ENCODE measurements at regions not wholly inside any gene's neighbourhood (a gene's known extent, or its start where the extent isn't known, plus 50 kb on each side); places are given as distances from the start of the nearest gene placed in this dataset.

DNA sequence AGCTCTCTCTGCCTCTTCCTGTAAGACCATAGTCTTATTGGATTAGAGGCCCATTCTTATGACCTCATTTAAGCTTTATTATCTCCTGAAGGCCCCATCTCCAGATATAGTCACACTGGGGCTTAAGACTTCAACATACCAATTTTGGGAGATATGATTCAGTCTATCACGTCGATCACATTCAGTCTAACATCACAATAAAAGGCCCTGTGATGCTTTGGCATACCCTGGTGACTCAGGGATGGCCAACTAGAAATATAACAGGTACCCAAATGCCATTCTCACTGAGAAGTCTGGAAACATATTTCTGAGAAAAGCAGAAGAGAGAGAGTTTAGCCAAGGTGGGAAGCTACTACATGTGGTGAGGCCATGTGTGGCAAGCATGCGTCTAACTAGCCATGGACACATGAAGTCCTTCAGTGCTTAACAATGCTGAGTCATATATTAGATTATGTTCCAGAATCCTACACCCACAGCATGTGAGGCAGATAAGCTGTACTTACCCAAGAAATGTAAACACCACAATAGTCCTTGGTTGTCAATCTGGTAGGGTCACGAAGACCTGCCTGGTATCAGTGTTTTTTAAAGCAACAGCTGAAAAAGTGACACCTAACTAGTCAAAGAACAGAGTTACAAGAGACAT is 485.1 kb downstream of the FOXO1 start:
- Histone ChIP-seq H3K27ac (ENCODE audit: low read depth, low read length) (no peak overlapping the region), H3K9ac (ENCODE audit: low read length) (no peak overlapping the region), H3K9me3 (ENCODE audit: insufficient read depth, low read length) (no peaks in the 10 kb centered on the region), H2AFZ (ENCODE audit: low read depth, low read length, severe bottlenecking) (no peak overlapping the region), H3K36me3 (ENCODE audit: low read length) (no peaks in the 10 kb centered on the region), H3K79me2 (ENCODE audit: insufficient read depth, low read length) (no peaks in the 10 kb centered on the region), H3F3A (ENCODE audit: insufficient read depth) (no peaks in the 10 kb centered on the region), H3K27me3 (ENCODE audit: low read length) (no peaks in the 10 kb centered on the region), H3K4me2 (ENCODE audit: low read depth, low read length, poor library complexity, severe bottlenecking) (no peak overlapping the region), H3K4me3 (ENCODE audit: insufficient read depth, low read length, poor library complexity, severe bottlenecking) (no peak overlapping the region), H3K9me2 (replicated peaks; ENCODE audit: insufficient read depth, low read length) (no peaks in the 10 kb centered on the region), H4K20me1 (ENCODE audit: low read depth, low read length) (no peaks in the 10 kb centered on the region)
- TF ChIP-seq CTCF (IDR thresholded peaks at IDR 0.05; ENCODE audit: insufficient read depth, low read length, poor library complexity, severe bottlenecking) (no peak), EZH2phosphoT487 (conservative IDR thresholded peaks at IDR 0.05; ENCODE audit: low read length) (no peak)

DNA sequence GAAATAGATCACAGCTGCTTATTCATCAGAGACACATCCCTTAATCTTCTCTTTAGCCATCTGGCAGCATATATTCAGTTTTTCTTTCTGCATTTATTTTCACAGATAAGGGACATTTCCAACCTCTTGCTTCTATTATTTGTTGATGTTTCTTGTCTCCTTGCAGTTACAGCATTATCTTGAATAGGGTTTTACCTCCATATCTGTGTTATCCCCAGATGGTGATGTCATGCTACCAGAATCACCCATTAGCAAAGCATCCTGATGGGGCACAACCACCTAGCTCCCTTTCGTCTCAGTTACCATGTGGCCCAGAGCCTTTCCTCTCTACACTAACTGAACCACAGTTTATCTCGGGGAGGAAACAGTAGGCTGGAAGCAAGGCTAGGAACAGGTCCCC is 483.9 kb downstream of the FOXO1 start:
- TF ChIP-seq EZH2phosphoT487 (conservative IDR thresholded peaks at IDR 0.05; ENCODE audit: low read length) (no peak), CTCF (IDR thresholded peaks at IDR 0.05; ENCODE audit: insufficient read depth, low read length, poor library complexity, severe bottlenecking) (no peak)
- no peaks in the 10 kb centered on the region for H3K79me2 ChIP-seq (ENCODE audit: insufficient read depth, low read length)
- no peaks in the 10 kb centered on the region for H4K20me1 ChIP-seq (ENCODE audit: low read depth, low read length)
- no peak overlapping the region for H2AFZ ChIP-seq (ENCODE audit: low read depth, low read length, severe bottlenecking)
- H3K27me3 ChIP-seq (ENCODE audit: low read length), result no peaks in the 10 kb centered on the region
- no peak overlapping the region for H3K27ac ChIP-seq (ENCODE audit: low read depth, low read length)
- H3K4me2 ChIP-seq (ENCODE audit: low read depth, low read length, poor library complexity, severe bottlenecking), result no peak overlapping the region
- no peaks in the 10 kb centered on the region for H3K9me3 ChIP-seq (ENCODE audit: insufficient read depth, low read length)
- H3K9me2 ChIP-seq (replicated peaks; ENCODE audit: insufficient read depth, low read length), result no peaks in the 10 kb centered on the region
- H3K36me3 ChIP-seq (ENCODE audit: low read length), result no peaks in the 10 kb centered on the region
- H3K4me3 ChIP-seq (ENCODE audit: insufficient read depth, low read length, poor library complexity, severe bottlenecking), result no peak overlapping the region
- H3K9ac ChIP-seq (ENCODE audit: low read length), result no peak overlapping the region
- H3F3A ChIP-seq (ENCODE audit: insufficient read depth), result no peaks in the 10 kb centered on the region

DNA sequence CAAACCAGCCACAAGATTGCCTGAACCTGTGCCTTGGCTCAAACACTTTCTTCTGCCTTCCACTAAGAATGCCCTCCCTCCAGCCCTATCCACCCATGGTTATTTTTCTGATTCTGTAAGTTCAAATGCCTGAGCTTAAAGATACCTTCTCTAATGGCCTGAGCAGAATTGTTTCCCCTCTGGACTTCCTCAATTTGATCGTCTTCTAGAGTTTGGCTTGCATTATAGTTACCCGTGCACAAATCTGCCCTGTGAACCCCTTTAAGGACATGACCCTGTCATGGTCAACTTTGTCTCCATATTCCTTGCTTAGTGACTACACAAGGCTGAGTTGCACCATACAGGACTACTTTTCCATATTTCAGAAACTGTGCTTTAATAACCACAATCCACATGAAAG is 481.0 kb downstream of the FOXO1 start:
- Histone ChIP-seq H3K4me3 (ENCODE audit: insufficient read depth, low read length, poor library complexity, severe bottlenecking) (no peak overlapping the region), H3K9me2 (replicated peaks; ENCODE audit: insufficient read depth, low read length) (no peaks in the 10 kb centered on the region), H3K27ac (ENCODE audit: low read depth, low read length) (no peak overlapping the region), H3K9me3 (ENCODE audit: insufficient read depth, low read length) (no peaks in the 10 kb centered on the region), H3K27me3 (ENCODE audit: low read length) (no peaks in the 10 kb centered on the region), H3K36me3 (ENCODE audit: low read length) (no peaks in the 10 kb centered on the region), H2AFZ (ENCODE audit: low read depth, low read length, severe bottlenecking) (no peak overlapping the region), H3F3A (ENCODE audit: insufficient read depth) (no peaks in the 10 kb centered on the region), H3K4me2 (ENCODE audit: low read depth, low read length, poor library complexity, severe bottlenecking) (no peak overlapping the region), H3K79me2 (ENCODE audit: insufficient read depth, low read length) (no peaks in the 10 kb centered on the region), H3K9ac (ENCODE audit: low read length) (no peak overlapping the region), H4K20me1 (ENCODE audit: low read depth, low read length) (no peaks in the 10 kb centered on the region)
- no peak for TF ChIP-seq CTCF (IDR thresholded peaks at IDR 0.05; ENCODE audit: insufficient read depth, low read length, poor library complexity, severe bottlenecking)
- TF ChIP-seq EZH2phosphoT487 (conservative IDR thresholded peaks at IDR 0.05; ENCODE audit: low read length), result no peak

Measured in SU-DHL-6 (cell line).